AG04450 (cell line): ENCODE measurements at regions not wholly inside any gene's neighbourhood (a gene's known extent, or its start where the extent isn't known, plus 50 kb on each side); places are given as distances from the start of the nearest gene placed in this dataset.

Source experiments
- CTCF ChIA-PET: fragments of 300-600, 350-600 bp; formaldehyde crosslinking; extraction: SDS; loops from one replicate; lab custom pipeline; 2022; ENCODE audit warnings: antibody characterized with exemption, inconsistent platforms; lab: Charles Lee
- POLR2A ChIA-PET: fragments of 350-600 bp; formaldehyde crosslinking; extraction: SDS; loops from one replicate; lab custom pipeline; 2021; ENCODE audit warnings: antibody characterized with exemption, inconsistent platforms; lab: Yijun Ruan, JAX
- DNase-seq: peaks from one replicate; pipeline ENCODE4 v3.0.0-alpha.2; 2011; ENCODE audit warnings: low read depth, low spot score
- H3K27ac ChIP-seq: one replicate; pipeline ENCODE4 v1.5.1; 2012; ENCODE audit warnings: low read depth, low read length, control low read depth
- H3K27me3 ChIP-seq: one replicate; pipeline ENCODE4 v1.6.0; 2012; ENCODE audit warnings: low read length; ENCODE audit not compliant: control insufficient read depth, insufficient read depth
- H3K4me3 ChIP-seq: 2 replicates; pipeline ENCODE4 v1.5.1; 2011; ENCODE audit warnings: mild to moderate bottlenecking, low read depth, low read length, control low read depth
- H3K9me3 ChIP-seq: 2 replicates; pipeline ENCODE4 v1.5.1; 2012; ENCODE audit warnings: low read length; ENCODE audit not compliant: control insufficient read depth, insufficient read depth
- CTCF ChIP-seq: IDR thresholded peaks from 2 replicates; pipeline ENCODE4 v1.5.1; 2011; ENCODE audit warnings: low read depth, low read length, control low read depth, inconsistent platforms

- ChIA-PET CTCF (no interaction called here), POLR2A (no interaction called here)
- no peaks in the 10 kb centered on the region for H3K27me3 ChIP-seq
- TF ChIP-seq CTCF: no peak
- H3K9me3 ChIP-seq: no peaks in the 10 kb centered on the region
- no peak overlapping the region for H3K4me3 ChIP-seq
- H3K27ac ChIP-seq: no peak overlapping the region
- DNase-seq: no peak
Measured at GRCh38 chr4:60944060-60944459, 256.1 kb upstream of the ADGRL3 start.

GRCh38 chr4:60945641-60946040, 254.5 kb upstream of the ADGRL3 start:
- ChIA-PET CTCF (no interaction called here), POLR2A (no interaction called here)
- H3K27ac ChIP-seq: no peak overlapping the region
- TF ChIP-seq CTCF: no peak
- DNase-seq: no peak
- H3K9me3 ChIP-seq: no peaks in the 10 kb centered on the region
- no peaks in the 10 kb centered on the region for H3K27me3 ChIP-seq
- H3K4me3 ChIP-seq: no peak overlapping the region

DNA sequence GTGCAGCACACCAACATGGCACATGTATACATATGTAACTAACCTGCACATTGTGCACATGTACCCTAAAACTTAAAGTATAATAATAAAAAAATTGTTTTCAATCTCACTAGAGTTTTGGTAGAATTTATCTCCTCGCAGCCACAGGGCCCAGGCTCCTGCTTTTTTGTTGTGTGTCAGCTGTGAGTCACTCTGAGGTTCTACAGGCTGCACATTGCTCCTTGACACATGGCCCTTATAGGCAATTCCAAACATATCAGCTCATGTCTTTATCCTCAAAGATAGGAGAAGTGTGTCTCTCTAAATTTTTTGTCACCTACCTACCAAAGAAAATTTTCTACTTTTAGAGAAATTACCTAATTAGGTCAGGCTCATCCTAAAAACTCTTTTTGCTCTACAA, 252.1 kb upstream of the ADGRL3 start:
- no peak for TF ChIP-seq CTCF
- no peaks in the 10 kb centered on the region for H3K27me3 ChIP-seq
- no peak for DNase-seq
- H3K27ac ChIP-seq: no peak overlapping the region
- CTCF ChIA-PET: no interaction called here
- H3K4me3 ChIP-seq: no peak overlapping the region
- no peaks in the 10 kb centered on the region for H3K9me3 ChIP-seq
- POLR2A ChIA-PET: no interaction called here

GRCh38 chr4:60952921-60953320, 247.2 kb upstream of the ADGRL3 start:
- H3K27me3 ChIP-seq: no peaks in the 10 kb centered on the region
- ChIA-PET CTCF (no interaction called here), POLR2A (no interaction called here)
- DNase-seq: no peak
- no peak overlapping the region for H3K27ac ChIP-seq
- TF ChIP-seq CTCF: no peak
- no peaks in the 10 kb centered on the region for H3K9me3 ChIP-seq
- H3K4me3 ChIP-seq: no peak overlapping the region

DNA sequence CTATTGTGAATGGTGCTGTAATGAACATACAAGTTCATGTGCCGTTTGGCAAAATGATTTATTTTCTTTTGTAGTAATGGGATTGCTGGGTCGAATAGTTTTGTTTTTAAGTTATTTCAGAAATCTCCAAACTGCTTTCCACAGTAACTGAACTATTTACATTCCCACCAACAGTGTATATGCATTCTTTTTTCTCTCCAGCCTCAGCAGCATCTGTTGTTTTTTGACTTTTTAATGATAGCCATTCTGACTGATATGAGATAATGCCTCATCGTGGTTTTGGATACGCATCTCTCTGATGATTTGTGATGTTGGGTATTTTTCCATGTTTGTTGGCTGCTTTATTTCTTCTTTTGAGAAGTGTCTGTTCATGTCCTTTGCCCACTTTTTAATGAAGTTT, 246.3 kb upstream of the ADGRL3 start:
- no peak for TF ChIP-seq CTCF
- POLR2A ChIA-PET: no interaction called here
- H3K27me3 ChIP-seq: no peaks in the 10 kb centered on the region

More for the DNA sequence above, 246.3 kb upstream of the ADGRL3 start:
- CTCF ChIA-PET: no interaction called here
- Histone ChIP-seq H3K4me3 (no peak overlapping the region), H3K27ac (no peak overlapping the region), H3K9me3 (no peaks in the 10 kb centered on the region)
- DNase-seq: no peak
